MM.1S (cell line): ENCODE measurements at regions not wholly inside any gene's neighbourhood (a gene's known extent, or its start where the extent isn't known, plus 50 kb on each side); places are given as distances from the start of the nearest gene placed in this dataset.

Source experiments
- EZH2 ChIP-seq: fragments of 300-600 bp; sonication (generic); optimal IDR thresholded peaks from 2 replicates; pipeline ENCODE3; 2017; ENCODE audit warnings: low read depth, mild to moderate bottlenecking, antibody characterized with exemption, low read length, mixed read lengths
- TF ChIP-seq, protein P1 (sequence below): fragments of 300-600 bp; sonication (generic); IDR thresholded peaks from 2 replicates; pipeline ENCODE4 v1.5.1; 2016; ENCODE audit warnings: antibody characterized with exemption, low read length, mixed read lengths

DNA sequence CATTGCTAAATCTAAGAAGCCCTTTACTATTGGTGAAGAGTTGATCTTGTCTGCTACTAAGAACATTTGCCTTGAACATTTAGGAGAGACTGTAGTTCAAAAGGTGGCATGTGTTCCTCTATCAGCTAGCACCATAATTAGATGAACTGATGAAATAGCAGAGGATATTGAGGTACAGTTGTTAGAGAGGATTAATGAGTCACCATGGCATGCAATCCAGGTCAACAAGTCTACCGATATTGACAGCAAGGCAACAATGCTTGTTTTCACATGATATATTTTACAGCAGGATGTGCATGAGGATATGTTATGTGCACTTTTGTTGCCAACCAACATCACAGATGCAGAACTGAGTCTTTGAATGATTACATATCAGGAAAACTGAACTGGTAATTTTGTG, 134.3 kb upstream of the CDH9 start:
- TF ChIP-seq, protein P1, sequence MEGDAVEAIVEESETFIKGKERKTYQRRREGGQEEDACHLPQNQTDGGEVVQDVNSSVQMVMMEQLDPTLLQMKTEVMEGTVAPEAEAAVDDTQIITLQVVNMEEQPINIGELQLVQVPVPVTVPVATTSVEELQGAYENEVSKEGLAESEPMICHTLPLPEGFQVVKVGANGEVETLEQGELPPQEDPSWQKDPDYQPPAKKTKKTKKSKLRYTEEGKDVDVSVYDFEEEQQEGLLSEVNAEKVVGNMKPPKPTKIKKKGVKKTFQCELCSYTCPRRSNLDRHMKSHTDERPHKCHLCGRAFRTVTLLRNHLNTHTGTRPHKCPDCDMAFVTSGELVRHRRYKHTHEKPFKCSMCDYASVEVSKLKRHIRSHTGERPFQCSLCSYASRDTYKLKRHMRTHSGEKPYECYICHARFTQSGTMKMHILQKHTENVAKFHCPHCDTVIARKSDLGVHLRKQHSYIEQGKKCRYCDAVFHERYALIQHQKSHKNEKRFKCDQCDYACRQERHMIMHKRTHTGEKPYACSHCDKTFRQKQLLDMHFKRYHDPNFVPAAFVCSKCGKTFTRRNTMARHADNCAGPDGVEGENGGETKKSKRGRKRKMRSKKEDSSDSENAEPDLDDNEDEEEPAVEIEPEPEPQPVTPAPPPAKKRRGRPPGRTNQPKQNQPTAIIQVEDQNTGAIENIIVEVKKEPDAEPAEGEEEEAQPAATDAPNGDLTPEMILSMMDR, result no peak
- no peak for TF ChIP-seq EZH2
